Ishikawa (cell line): ENCODE measurements at regions not wholly inside any gene's neighbourhood (a gene's known extent, or its start where the extent isn't known, plus 50 kb on each side); places are given as distances from the start of the nearest gene placed in this dataset.

ENCODE experiments used
- CEBPB ChIP-seq: IDR thresholded peaks from 2 replicates; pipeline ENCODE4 v1.6.1; 2012
- CREB1 ChIP-seq: IDR thresholded peaks from 2 replicates; pipeline ENCODE4 v1.6.1; 2012; ENCODE audit warnings: low read depth
- EGR1 ChIP-seq: IDR thresholded peaks from 2 replicates; pipeline ENCODE4 v1.6.1; 2012
- EP300 ChIP-seq: IDR thresholded peaks from 2 replicates; pipeline ENCODE4 v1.6.1; 2012; ENCODE audit warnings: borderline replicate concordance
- FOXM1 ChIP-seq: IDR thresholded peaks from 2 replicates; pipeline ENCODE4 v1.6.1; 2012; ENCODE audit warnings: low read depth, borderline replicate concordance
- NFIC ChIP-seq: IDR thresholded peaks from 2 replicates; pipeline ENCODE4 v1.6.1; 2012
- RAD21 ChIP-seq: IDR thresholded peaks from 2 replicates; pipeline ENCODE4 v1.6.1; 2012; ENCODE audit warnings: low read depth
- TAF1 ChIP-seq: IDR thresholded peaks from 2 replicates; pipeline ENCODE4 v1.6.1; 2012; ENCODE audit warnings: low read depth, mild to moderate bottlenecking
- TCF12 ChIP-seq: IDR thresholded peaks from 2 replicates; pipeline ENCODE4 v1.6.1; 2012; ENCODE audit warnings: low read depth
- TEAD4 ChIP-seq: IDR thresholded peaks from 2 replicates; pipeline ENCODE4 v1.6.1; 2012
- YY1 ChIP-seq: IDR thresholded peaks from 2 replicates; pipeline ENCODE4 v1.6.1; 2012; ENCODE audit warnings: low read depth
- ZBTB7A ChIP-seq: IDR thresholded peaks from 2 replicates; pipeline ENCODE4 v1.6.1; 2012; ENCODE audit warnings: low read depth
- TF ChIP-seq, protein P1 (sequence below): IDR thresholded peaks from 2 replicates; pipeline ENCODE4 v1.6.1; 2012
- TF ChIP-seq, protein P2 (sequence below): IDR thresholded peaks from 2 replicates; pipeline ENCODE4 v1.6.1; 2012; ENCODE audit warnings: low read depth, mild to moderate bottlenecking
- TF ChIP-seq, protein P3 (sequence below): IDR thresholded peaks from 2 replicates; pipeline ENCODE4 v1.6.1; 2012

DNA sequence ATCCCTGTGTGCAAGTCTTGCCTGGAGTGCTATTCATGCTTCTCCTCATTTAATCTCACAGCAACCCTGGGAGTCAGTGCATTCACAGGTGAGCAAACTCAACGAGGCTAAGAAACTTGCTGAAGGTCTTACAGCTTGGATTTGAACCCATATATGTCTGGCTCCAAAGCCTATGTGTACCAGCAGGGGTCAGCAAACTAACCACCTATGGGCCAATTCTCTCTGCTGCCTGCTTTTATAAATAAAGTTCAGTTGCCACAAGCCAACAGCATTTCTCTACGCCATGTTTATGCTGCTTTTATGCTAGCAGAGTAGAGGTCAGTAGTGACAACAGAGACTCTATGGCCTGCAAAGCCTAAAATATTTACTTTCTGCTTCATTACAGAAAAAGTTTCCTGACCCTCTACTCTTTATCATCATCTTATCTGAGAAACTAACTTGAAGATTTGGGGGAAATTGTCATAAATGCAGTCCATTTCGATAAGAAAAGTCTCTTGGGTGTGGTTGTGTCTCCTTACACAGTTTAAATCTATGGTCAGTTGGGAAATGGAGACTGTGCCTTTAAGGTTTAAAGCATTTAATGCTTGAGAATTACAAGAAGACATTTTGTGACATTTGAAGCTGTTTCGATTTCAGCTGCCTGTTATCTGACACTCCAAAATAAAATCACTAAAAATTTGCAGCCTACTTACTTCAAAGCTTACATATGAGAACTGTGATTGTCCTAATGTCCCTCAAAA is 137.7 kb downstream of the PRELID2 start:
- TF ChIP-seq TEAD4 (no peak), RAD21 (peak; percentile 58), TAF1 (no peak), EGR1 (no peak), EP300 (no peak)
- TF ChIP-seq, protein P1, sequence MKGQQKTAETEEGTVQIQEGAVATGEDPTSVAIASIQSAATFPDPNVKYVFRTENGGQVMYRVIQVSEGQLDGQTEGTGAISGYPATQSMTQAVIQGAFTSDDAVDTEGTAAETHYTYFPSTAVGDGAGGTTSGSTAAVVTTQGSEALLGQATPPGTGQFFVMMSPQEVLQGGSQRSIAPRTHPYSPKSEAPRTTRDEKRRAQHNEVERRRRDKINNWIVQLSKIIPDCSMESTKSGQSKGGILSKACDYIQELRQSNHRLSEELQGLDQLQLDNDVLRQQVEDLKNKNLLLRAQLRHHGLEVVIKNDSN: no peak

DNA sequence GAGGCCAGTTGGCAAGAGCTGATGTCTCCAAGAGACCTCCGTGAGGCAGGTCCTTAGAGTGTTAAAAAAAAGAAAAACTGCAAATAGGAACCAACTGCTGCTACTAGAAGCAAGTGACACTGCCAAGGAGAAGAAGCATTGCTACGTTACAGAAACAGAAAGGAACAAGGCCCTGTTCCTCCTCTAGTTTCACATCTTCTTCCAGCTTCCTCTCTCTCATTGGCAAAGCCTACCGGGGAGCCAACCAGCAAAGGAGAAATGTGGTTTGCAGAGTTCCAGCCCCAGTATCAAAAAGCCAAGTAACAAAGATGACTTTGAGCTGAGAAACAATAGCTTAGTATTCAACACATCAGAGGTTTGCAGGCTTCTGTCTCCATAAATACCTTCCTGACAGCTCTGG is 145.9 kb downstream of the PRELID2 start:
- TF ChIP-seq, protein P1: no peak
- TF ChIP-seq RAD21 (no peak), EGR1 (no peak), YY1 (no peak), FOXM1 (no peak)

DNA sequence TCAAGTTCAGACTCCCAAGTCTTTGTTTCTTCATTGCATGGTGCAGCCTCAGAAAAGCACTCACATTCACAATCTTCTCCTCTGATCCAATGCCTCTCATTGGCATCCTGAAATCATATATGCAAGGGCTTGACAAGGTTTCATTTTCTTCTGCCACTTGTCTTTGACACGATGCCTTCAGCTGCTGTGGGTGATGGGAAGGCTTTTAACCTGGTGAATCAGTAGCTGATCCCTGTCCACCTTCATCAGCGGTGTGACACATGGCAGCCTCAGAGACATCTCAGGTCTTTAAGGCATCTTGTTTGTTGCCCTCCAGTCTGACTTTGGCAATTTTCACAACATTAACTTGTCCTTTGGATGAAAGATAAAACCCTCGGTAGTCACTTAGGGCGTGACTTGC is 147.2 kb downstream of the PRELID2 start:
- TF ChIP-seq, protein P1: no peak
- no peak for TF ChIP-seq TCF12
- TF ChIP-seq YY1: no peak
- no peak for TF ChIP-seq CREB1
- no peak for TF ChIP-seq ZBTB7A
- no peak for TF ChIP-seq CEBPB
- no peak for TF ChIP-seq EGR1
- TF ChIP-seq EP300: no peak
- no peak for TF ChIP-seq TEAD4
- no peak for TF ChIP-seq RAD21
- TF ChIP-seq FOXM1: no peak
- TF ChIP-seq TAF1: no peak
- no peak for TF ChIP-seq NFIC
- TF ChIP-seq, protein P2, sequence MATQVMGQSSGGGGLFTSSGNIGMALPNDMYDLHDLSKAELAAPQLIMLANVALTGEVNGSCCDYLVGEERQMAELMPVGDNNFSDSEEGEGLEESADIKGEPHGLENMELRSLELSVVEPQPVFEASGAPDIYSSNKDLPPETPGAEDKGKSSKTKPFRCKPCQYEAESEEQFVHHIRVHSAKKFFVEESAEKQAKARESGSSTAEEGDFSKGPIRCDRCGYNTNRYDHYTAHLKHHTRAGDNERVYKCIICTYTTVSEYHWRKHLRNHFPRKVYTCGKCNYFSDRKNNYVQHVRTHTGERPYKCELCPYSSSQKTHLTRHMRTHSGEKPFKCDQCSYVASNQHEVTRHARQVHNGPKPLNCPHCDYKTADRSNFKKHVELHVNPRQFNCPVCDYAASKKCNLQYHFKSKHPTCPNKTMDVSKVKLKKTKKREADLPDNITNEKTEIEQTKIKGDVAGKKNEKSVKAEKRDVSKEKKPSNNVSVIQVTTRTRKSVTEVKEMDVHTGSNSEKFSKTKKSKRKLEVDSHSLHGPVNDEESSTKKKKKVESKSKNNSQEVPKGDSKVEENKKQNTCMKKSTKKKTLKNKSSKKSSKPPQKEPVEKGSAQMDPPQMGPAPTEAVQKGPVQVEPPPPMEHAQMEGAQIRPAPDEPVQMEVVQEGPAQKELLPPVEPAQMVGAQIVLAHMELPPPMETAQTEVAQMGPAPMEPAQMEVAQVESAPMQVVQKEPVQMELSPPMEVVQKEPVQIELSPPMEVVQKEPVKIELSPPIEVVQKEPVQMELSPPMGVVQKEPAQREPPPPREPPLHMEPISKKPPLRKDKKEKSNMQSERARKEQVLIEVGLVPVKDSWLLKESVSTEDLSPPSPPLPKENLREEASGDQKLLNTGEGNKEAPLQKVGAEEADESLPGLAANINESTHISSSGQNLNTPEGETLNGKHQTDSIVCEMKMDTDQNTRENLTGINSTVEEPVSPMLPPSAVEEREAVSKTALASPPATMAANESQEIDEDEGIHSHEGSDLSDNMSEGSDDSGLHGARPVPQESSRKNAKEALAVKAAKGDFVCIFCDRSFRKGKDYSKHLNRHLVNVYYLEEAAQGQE: no peak
- TF ChIP-seq, protein P3, sequence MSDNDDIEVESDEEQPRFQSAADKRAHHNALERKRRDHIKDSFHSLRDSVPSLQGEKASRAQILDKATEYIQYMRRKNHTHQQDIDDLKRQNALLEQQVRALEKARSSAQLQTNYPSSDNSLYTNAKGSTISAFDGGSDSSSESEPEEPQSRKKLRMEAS: no peak

DNA sequence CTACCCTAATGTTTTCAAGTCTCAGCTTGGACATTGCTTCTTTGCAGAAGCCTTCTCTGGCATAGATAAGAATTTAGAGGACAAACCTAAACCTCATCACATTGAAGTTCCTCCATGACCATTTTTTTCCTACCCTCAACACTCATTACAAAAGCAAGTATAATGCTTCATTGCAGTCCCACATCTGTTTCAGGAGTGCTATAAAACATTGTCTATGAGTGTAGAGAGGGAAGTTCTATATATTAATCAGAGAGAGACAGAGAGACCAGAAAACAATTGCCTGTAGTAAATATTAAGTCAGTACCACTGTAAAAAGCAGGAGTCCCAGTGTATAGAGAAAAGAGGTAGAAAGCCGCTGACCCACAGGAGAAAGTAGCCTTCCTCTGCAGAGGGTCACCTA is 149.7 kb downstream of the PRELID2 start:
- TF ChIP-seq, protein P2: no peak
- no peak for TF ChIP-seq ZBTB7A

DNA sequence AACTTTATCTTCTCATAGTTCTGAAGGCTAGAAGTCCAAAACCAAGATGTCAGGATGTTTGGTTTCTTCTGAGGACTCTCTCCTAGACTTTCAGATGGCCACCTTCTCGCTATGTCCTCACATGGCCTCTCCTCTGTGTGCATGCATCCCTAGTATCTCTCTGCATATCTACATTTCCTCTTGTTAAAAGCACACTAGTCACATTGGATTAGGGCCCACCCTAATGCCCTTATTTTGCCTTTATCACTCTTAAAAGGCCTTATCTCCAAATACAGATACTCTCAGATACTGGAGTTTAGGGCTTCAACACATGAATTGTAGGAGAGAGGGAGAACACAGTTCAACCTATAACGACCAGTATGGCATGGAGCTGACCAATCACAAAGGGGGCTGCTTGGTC is 151.7 kb downstream of the PRELID2 start:
- TF ChIP-seq YY1 (no peak), EGR1 (no peak), CREB1 (no peak), EP300 (no peak), FOXM1 (no peak), TAF1 (no peak), NFIC (no peak), CEBPB (no peak), RAD21 (no peak), ZBTB7A (no peak), TEAD4 (no peak)
- TF ChIP-seq, protein P1: no peak
- TF ChIP-seq, protein P2: no peak
